H1 (cell line): ENCODE measurements at regions not wholly inside any gene's neighbourhood (a gene's known extent, or its start where the extent isn't known, plus 50 kb on each side); places are given as distances from the start of the nearest gene placed in this dataset.

ENCODE experiments used
- CEBPB ChIP-seq: IDR thresholded peaks from 2 replicates; pipeline ENCODE4 v1.6.1; 2012; ENCODE audit warnings: low read depth, low read length
- POLR2A ChIP-seq, 2 experiments: IDR thresholded peaks; 1 replicate in 1 of 2; 2 replicates in 1 of 2; pipeline ENCODE4 v1.6.1; 2011; ENCODE audit warnings: low read depth in 2 of 2, low read length in 2 of 2, mild to moderate bottlenecking in 2 of 2; ENCODE audit errors: control extremely low read depth in 1 of 2
- TEAD4 ChIP-seq: IDR thresholded peaks from 2 replicates; pipeline ENCODE4 v1.6.1; 2012; ENCODE audit warnings: low read depth, low read length, inconsistent platforms, mixed read lengths

GRCh38 chr1:229114850-229115365, 156.0 kb upstream of the RAB4A start (continued):
- peak; percentile 48; the same call in 1 of the 2 replicates for TF ChIP-seq TEAD4
- TF ChIP-seq CEBPB = no peak
- no peak for TF ChIP-seq POLR2A (IDR thresholded peaks at IDR 0.05; ENCODE audit: control extremely low read depth in 1 of 2, low read depth in 2 of 2, low read length in 2 of 2)
